Activated CD4-positive, alpha-beta memory T cell treated with anti-CD3 and anti-CD28 coated beads, Interleukin-2, amount 10 ng/mL, durations not matched to agents 7 days and 5 days (primary cell): ENCODE measurements at regions not wholly inside any gene's neighbourhood (a gene's known extent, or its start where the extent isn't known, plus 50 kb on each side); places are given as distances from the start of the nearest gene placed in this dataset.
"Not testable (repeated sequence)": the region's sequence is repeated elsewhere in the genome, so short reads cannot be mapped to it uniquely, and the experiment has no call there.

ENCODE experiments used
- CTCF ChIA-PET: fragments of 350-600 bp; sonication (Branson Sonifier 250); formaldehyde crosslinking; loops from one replicate; lab custom pipeline; 2021; ENCODE audit warnings: antibody characterized with exemption, inconsistent platforms; lab: Charles Lee
- POLR2A ChIA-PET: fragments of 350-600 bp; sonication (Branson Sonifier 250); formaldehyde crosslinking; loops from one replicate; lab custom pipeline; 2021; ENCODE audit warnings: antibody characterized with exemption; lab: Charles Lee
- DNase-seq: peaks from one replicate; pipeline ENCODE4 v3.0.0-alpha.2; 2020
- H3K27ac Mint-ChIP-seq: one replicate; pipeline ENCODE4 v1.8.0; 2021; ENCODE audit warnings: mild to moderate bottlenecking, mixed read lengths
- H3K27me3 Mint-ChIP-seq: one replicate; pipeline ENCODE4 v1.8.0; 2021; ENCODE audit warnings: mixed read lengths
- H3K36me3 Mint-ChIP-seq: one replicate; pipeline ENCODE4 v1.8.0; 2021; ENCODE audit warnings: low read depth, mixed read lengths
- H3K4me1 Mint-ChIP-seq: one replicate; pipeline ENCODE4 v1.8.0; 2021; ENCODE audit warnings: mixed read lengths
- H3K4me3 Mint-ChIP-seq: one replicate; pipeline ENCODE4 v1.8.0; 2021; ENCODE audit warnings: mild to moderate bottlenecking, mixed read lengths
- H3K9me3 Mint-ChIP-seq: one replicate; pipeline ENCODE4 v1.8.0; 2021; ENCODE audit warnings: mixed read lengths

DNA sequence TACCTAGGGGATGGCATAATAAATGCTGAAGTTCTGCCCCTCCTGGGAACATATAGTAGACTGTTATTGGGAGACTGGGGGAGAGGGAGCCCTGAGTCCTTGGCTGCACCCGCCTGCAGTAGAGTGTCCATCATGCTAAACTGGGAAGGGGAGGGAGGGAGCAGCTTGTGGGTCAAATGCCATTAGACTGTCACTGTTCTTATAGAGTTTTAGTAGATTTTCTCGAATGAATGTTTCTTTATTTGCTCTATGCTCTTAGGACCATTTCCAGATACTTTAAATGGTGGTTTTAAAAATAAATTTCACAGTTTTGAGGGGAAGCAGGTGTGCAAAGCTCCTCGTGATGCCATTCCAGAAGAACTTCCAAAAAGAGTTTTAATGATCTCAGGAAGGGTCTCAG, 111.6 kb upstream of the USP9X start:
- no peak overlapping the region for H3K4me3 Mint-ChIP-seq
- H3K27me3 Mint-ChIP-seq = peaks cover 1% of the 10 kb centered on the region
- H3K36me3 Mint-ChIP-seq = no peaks in the 10 kb centered on the region
- ChIA-PET CTCF (no interaction called here), POLR2A (no interaction called here)
- DNase-seq = no peak
- H3K9me3 Mint-ChIP-seq = peaks cover 3% of the 10 kb centered on the region
- no peak overlapping the region for H3K27ac Mint-ChIP-seq
- H3K4me1 Mint-ChIP-seq = peaks cover 2% of the 10 kb centered on the region

DNA sequence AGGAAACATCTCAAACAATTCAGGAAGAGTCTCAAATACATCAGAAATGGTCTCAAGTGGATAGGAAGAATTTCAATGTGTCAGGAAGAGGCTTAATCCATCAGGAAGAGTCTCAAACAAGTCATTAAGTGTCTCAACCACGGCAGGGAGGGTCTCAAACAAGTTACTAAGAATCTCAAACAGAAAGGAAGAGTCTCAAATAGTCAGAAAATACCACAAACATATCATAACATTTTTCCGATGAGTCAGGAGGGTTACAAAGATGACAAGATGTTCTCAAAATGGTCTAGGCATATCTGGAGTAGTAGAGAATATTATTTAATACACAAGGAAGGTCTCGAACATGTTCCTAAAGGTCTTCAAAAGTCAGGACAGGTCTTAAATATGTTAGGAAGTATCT, 109.3 kb upstream of the USP9X start:
- Mint-ChIP-seq H3K27me3 (peaks cover 1% of the 10 kb centered on the region), H3K4me3 (no peak overlapping the region), H3K27ac (no peak overlapping the region), H3K4me1 (peaks cover 2% of the 10 kb centered on the region), H3K9me3 (peaks cover 3% of the 10 kb centered on the region), H3K36me3 (no peaks in the 10 kb centered on the region)
- ChIA-PET POLR2A (no interaction called here), CTCF (no interaction called here)
- DNase-seq = no peak

DNA sequence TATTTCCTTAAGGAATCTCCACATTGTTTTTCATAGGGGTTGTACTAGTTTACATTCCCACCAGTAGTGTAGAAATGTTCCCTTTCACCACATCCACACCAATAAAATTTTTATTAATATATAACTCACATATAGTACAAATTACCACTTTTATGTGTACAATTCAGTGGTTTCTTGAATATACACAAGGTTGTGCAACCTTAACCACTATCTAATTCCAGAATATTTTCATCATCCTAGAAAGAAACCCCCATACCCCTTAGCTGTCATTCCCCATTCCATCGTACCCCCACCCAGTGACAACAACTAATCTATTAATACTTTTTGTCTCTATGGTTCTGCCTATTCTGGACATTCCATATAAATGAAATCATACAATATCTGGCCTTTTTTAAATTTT, 108.3 kb upstream of the USP9X start:
- Mint-ChIP-seq H3K36me3 (no peaks in the 10 kb centered on the region), H3K4me3 (no peak overlapping the region), H3K27ac (no peak overlapping the region), H3K9me3 (peaks cover 3% of the 10 kb centered on the region), H3K4me1 (peaks cover 2% of the 10 kb centered on the region), H3K27me3 (peaks cover 1% of the 10 kb centered on the region)
- DNase-seq = no peak
- CTCF ChIA-PET = no interaction called here
- POLR2A ChIA-PET = no interaction called here

DNA sequence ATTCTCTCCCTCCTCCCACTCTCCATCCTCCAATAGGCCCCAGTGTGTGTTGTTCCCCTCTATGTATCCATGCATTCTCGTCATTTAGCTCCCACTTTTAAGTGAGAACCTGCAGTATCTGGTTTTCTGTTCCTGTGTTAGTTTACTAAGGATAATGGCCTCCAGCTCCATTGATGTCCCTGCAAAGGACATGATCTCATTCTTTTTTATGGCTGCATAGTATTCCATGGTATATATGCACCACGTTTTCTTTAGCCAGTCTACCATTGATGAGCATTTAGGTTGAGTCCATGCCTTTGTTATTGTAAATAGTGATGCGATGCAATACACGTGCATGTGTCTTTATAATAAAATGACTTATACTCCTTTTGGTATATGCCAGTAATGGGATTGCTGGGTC, 100.3 kb upstream of the USP9X start:
- no peaks in the 10 kb centered on the region for H3K4me1 Mint-ChIP-seq

DNA sequence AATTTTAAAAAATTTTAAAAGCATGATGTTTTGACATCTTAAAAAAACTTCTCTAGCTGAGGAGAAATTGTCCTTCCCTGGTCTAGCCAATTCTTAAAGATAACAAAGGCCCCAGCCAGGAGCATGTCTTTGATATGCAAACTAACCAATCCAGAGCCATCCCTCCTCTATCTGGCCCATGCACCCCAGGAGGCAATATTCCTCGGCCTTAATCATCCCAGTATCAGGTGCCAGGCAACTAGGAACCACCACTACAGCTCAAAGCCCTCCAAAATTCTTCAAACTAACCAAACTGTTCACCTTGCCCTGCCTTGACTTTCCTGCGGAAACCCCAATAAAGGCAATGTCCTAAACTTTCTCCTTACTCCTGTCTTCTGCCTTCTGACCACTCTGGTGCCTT, 97.8 kb upstream of the USP9X start:
- Mint-ChIP-seq H3K27ac (no peak overlapping the region), H3K36me3 (no peaks in the 10 kb centered on the region), H3K4me1 (no peaks in the 10 kb centered on the region), H3K9me3 (peaks cover 4% of the 10 kb centered on the region), H3K27me3 (no peaks in the 10 kb centered on the region), H3K4me3 (no peak overlapping the region)
- POLR2A ChIA-PET = no interaction called here
- CTCF ChIA-PET = no interaction called here
- no peak for DNase-seq

More for the DNA sequence above, 100.3 kb upstream of the USP9X start:
- Mint-ChIP-seq H3K9me3 (peaks cover 4% of the 10 kb centered on the region), H3K36me3 (no peaks in the 10 kb centered on the region), H3K27me3 (no peaks in the 10 kb centered on the region), H3K27ac (no peak overlapping the region), H3K4me3 (no peak overlapping the region)
- CTCF ChIA-PET = no interaction called here
- no peak for DNase-seq
- POLR2A ChIA-PET = no interaction called here

DNA sequence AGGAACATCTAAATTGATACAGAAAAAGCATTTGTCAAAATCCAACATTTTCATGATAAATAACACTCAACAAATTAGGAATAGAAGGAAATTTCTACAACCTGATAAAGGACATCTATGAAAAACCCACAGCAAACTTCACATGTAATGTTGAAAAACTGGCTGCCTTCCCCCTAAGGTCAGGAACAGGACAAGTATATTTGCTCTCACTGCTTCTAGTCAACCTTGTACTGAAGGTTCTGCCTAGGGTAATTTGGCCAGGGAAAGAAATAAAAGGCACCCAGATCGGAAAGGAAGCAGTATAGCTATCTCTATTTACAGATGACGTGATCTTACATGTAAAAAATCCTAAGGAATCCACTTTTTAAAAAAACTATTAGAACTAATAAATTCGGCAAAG, 97.1 kb upstream of the USP9X start:
- H3K27ac Mint-ChIP-seq = no peak overlapping the region
- H3K4me3 Mint-ChIP-seq = no peak overlapping the region
- peaks cover 4% of the 10 kb centered on the region for H3K9me3 Mint-ChIP-seq
- no peaks in the 10 kb centered on the region for H3K27me3 Mint-ChIP-seq
- H3K4me1 Mint-ChIP-seq = no peaks in the 10 kb centered on the region
- DNase-seq = no peak
- H3K36me3 Mint-ChIP-seq = no peaks in the 10 kb centered on the region
- ChIA-PET CTCF (no interaction called here), POLR2A (no interaction called here)

DNA sequence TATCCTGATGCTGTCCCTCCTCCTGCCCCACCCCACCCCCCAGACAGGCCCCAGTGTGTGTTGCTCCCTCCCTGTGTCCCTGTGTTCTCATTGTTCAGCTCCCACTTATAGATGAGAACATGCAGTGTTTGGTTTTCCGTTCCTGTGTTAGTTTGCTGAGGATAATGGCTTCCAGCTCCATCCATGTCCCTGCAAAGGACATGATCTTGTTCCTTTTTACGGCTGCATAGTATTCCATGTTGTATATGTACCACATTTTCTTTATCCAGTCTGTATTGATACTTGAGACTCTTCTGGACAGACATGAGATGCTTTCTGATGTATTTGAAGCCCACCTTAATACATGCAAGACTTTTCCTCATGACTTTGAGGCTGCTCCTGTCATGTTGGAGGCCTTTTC, 91.8 kb upstream of the USP9X start:
- H3K27ac Mint-ChIP-seq, H3K9me3 Mint-ChIP-seq, POLR2A ChIA-PET, H3K27me3 Mint-ChIP-seq, DNase-seq, H3K4me3 Mint-ChIP-seq, H3K4me1 Mint-ChIP-seq, H3K36me3 Mint-ChIP-seq, CTCF ChIA-PET: not testable (repeated sequence)

DNA sequence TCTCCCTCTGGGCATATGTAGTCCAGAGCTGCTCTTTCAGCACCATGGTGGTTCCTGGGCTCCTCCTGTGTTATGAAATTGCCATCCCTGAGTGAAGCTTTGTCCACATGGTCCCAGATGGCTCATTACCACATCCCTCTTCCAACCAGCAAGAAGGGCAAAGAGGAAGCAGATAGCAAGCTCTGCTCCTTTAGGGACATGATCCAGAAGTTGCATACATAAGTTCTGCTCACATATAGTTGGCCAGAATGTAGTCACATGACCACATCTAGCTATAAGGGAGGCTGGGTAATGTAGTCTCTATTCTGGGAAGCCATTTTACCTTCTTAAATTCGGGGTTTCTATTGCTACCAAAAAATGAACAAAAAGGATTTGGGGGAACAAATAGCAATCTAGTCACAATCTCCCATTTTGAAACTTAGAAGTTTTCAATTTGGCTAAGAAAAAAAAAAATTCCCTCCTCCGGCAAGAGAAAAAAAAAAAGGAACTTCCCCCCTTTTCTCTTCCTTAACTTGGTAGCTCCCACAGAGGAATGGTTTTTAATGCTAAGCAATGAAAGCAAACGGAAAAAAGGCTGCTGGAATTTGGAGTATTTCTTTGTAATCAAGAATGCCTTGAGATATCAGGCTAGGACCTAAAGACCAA, 88.2 kb upstream of the USP9X start:
- no peak overlapping the region for H3K4me3 Mint-ChIP-seq
- H3K36me3 Mint-ChIP-seq = no peaks in the 10 kb centered on the region
- no peaks in the 10 kb centered on the region for H3K27me3 Mint-ChIP-seq

DNA sequence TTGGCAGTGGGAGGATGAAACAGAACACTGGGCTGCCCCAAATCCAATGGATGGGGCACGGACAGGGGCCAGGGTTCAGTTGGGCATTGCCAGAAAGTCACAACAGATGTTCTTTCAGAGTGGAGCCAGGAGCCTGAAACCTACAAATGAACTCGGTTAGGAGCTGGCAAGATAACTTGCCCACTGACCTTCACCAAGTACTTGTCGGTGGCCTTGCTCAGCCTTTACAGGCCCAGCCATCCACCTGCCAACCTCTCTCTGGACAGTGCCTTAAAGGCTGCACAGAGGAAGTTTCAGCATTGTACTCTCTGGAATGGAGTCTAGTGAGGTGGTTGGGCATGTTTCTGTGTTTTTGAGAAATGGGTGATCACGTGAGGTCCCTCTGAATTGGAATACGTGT, 87.1 kb upstream of the USP9X start:
- no peak overlapping the region for H3K4me3 Mint-ChIP-seq
- CTCF ChIA-PET = no interaction called here
- no peak for DNase-seq
- H3K27me3 Mint-ChIP-seq = no peaks in the 10 kb centered on the region
- POLR2A ChIA-PET = no interaction called here
- H3K27ac Mint-ChIP-seq = no peak overlapping the region
- no peaks in the 10 kb centered on the region for H3K4me1 Mint-ChIP-seq
- no peaks in the 10 kb centered on the region for H3K36me3 Mint-ChIP-seq
- H3K9me3 Mint-ChIP-seq = no peaks in the 10 kb centered on the region

More for the DNA sequence above, 88.2 kb upstream of the USP9X start:
- Mint-ChIP-seq H3K27ac (no peak overlapping the region), H3K4me1 (no peaks in the 10 kb centered on the region), H3K9me3 (no peaks in the 10 kb centered on the region)
- no peak for DNase-seq
- ChIA-PET POLR2A (interaction anchor here (1.2 kb wide), 1 partner anchor 13 kb away, joined by 3 read pairs; no protein-coding TSS in a partner anchor), CTCF (no interaction called here)

DNA sequence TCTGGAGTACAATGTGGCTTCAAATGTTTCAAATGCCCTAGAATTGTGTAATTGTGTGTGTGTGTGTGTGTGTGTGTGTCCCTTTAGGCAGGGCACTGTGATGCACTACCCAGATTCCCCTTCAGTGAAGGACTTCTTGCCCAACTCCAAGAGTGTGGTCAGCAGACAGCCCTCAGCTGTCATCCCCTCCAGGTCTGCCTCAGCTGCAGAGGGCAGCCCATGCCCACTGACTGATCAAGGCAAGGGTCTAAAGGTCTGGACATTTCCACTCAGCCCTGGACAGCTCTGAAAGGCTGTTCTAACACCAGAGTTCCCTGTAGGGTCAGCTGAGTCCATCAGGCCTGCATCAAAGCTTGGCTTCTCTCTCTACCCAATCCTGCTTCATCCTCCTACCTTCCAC, 83.9 kb upstream of the USP9X start:
- peaks cover 3% of the 10 kb centered on the region for H3K27me3 Mint-ChIP-seq
- peaks cover 4% of the 10 kb centered on the region for H3K4me1 Mint-ChIP-seq
- H3K9me3 Mint-ChIP-seq = no peaks in the 10 kb centered on the region
- no peak overlapping the region for H3K4me3 Mint-ChIP-seq
- H3K27ac Mint-ChIP-seq = no peak overlapping the region
- DNase-seq = no peak
- no peaks in the 10 kb centered on the region for H3K36me3 Mint-ChIP-seq
- ChIA-PET POLR2A (no interaction called here), CTCF (no interaction called here)

DNA sequence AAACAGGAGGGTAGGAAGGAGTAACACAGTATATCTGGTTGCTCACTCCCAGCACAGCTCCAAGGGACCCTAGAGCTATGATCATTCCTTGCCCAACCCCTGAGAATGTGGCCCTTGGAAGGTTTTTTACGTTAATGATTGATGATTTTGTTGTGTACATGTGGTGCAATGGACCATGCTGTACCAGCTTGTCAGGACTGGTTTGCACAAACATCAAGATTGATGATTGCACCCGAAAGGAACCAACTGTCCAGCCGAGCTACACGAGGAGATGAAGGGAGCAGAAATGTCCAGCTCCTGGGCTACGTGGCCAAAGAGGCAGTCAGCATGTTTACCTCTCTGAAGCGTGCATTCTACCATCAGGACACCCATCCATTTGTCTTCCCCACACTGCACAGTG, 83.2 kb upstream of the USP9X start:
- no peak overlapping the region for H3K4me3 Mint-ChIP-seq
- CTCF ChIA-PET = no interaction called here
- peaks cover 6% of the 10 kb centered on the region for H3K4me1 Mint-ChIP-seq
- no peak overlapping the region for H3K27ac Mint-ChIP-seq
- H3K27me3 Mint-ChIP-seq = peaks cover 5% of the 10 kb centered on the region
- POLR2A ChIA-PET = no interaction called here
- no peaks in the 10 kb centered on the region for H3K36me3 Mint-ChIP-seq
- no peaks in the 10 kb centered on the region for H3K9me3 Mint-ChIP-seq
- no peak for DNase-seq

DNA sequence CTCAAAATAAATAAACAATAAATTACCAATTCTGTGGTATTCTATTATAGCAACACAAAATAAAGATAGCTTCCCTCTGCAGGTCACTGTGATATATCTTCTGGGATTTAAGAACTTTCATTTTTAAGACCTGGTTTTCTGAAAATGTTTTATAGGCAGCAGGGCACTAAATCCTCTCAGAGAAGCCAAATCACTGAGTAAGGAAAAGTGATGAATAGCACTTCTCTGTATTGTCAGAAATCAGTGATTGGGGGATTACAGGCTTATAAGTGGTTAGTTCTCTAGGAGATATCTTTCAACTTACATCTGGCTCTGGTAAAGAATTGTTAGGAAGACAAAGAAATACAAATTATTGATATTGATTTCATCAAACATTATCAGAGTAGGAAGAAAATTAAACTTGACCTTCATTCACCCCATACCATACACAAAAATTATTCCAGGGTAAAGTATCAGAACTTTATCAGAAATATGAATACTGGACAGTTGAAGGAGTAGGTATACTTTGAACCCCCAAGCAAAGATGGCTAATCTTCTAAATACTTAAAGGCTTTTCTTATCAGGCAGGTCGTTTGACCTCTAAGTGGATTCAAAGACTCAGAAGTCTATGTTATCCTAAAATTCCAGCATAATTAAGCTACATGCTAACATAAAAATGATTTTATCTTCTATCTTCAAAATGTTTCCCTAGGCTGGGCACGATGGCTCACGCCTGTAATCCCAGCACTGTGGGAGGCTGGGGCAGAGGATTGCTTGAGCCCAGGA, 81.6 kb upstream of the USP9X start:
- ChIA-PET CTCF (no interaction called here), POLR2A (no interaction called here)
- no peak overlapping the region for H3K27ac Mint-ChIP-seq
- no peaks in the 10 kb centered on the region for H3K36me3 Mint-ChIP-seq
- no peak overlapping the region for H3K4me3 Mint-ChIP-seq
- peaks cover 5% of the 10 kb centered on the region for H3K27me3 Mint-ChIP-seq
- H3K4me1 Mint-ChIP-seq = peaks cover 6% of the 10 kb centered on the region
- no peaks in the 10 kb centered on the region for H3K9me3 Mint-ChIP-seq
- no peak for DNase-seq

DNA sequence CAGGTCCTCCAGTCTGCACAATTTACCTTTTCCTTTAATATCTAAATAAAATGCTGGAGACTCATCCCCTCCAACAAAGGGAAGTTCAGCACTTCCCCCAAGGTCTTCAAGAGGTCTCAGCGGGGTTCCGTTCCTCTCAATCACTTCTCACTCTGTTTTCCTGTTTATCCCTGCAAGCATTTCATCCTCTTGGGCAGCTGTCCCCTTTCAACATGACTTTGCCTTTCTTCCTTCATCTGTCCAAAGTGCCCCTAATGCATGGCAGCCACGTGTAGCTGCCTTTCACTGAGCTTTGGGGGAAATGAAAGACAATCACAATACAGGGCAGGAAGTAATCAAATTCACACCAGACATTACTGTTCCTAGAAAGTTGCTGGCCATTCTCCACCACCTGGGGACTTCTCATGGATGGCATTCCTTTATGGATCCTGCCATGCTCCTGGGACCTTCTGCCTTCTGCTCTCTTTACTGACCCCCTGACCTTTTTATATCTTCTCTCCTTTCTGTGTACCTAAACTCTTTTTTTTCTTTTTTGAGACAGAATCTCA, 79.7 kb upstream of the USP9X start:
- CTCF ChIA-PET = no interaction called here
- no peak for DNase-seq
- Mint-ChIP-seq H3K27ac (no peak overlapping the region), H3K36me3 (no peaks in the 10 kb centered on the region), H3K4me1 (peaks cover 12% of the 10 kb centered on the region), H3K9me3 (no peaks in the 10 kb centered on the region), H3K4me3 (no peak overlapping the region), H3K27me3 (peaks cover 5% of the 10 kb centered on the region)
- POLR2A ChIA-PET = no interaction called here
